PC-9 (cell line): ENCODE measurements at regions not wholly inside any gene's neighbourhood (a gene's known extent, or its start where the extent isn't known, plus 50 kb on each side); places are given as distances from the start of the nearest gene placed in this dataset.

Experiments used
- BruUV-seq: library from RNA; stranded (reverse); fragments of 400-500 nt; replicated peaks from 2 replicates; lab custom pipeline; 2021; lab: Mats Ljungman, UMichigan
- CTCF ChIA-PET: fragments of 300-600 bp; sonication (Branson Sonifier 250); formaldehyde crosslinking; loops from one replicate; lab custom pipeline; 2022; ENCODE audit warnings: antibody characterized with exemption; lab: Charles Lee
- POLR2A ChIA-PET: fragments of 300-600 bp; sonication (Branson Sonifier 250); formaldehyde crosslinking; loops from one replicate; lab custom pipeline; 2022; ENCODE audit warnings: antibody characterized with exemption; ENCODE audit not compliant: unreplicated experiment; lab: Charles Lee
- DNase-seq, 2 experiments: peaks; one replicate each; pipeline versions ENCODE4 v3.0.0 to v3.0.0-alpha.2; 2015 to 2022; ENCODE audit warnings: mixed read lengths in 1 of 2
- H2AFZ ChIP-seq: fragments of 200-600 bp; sonication (generic); 2 replicates; pipeline ENCODE4 v1.8.1; 2017; ENCODE audit warnings: antibody characterized with exemption
- H3F3A ChIP-seq: fragments of 200-600 bp; sonication (generic); 2 replicates; pipeline ENCODE4 v1.8.1; 2017; ENCODE audit warnings: antibody characterized with exemption, mild to moderate bottlenecking, low read depth; ENCODE audit not compliant: insufficient read depth
- H3K27ac ChIP-seq: fragments of 200-600 bp; sonication (generic); 2 replicates; pipeline ENCODE4 v1.6.1; 2016; ENCODE audit warnings: mixed run types
- H3K27me3 ChIP-seq: fragments of 200-600 bp; sonication (generic); 2 replicates; pipeline ENCODE4 v1.6.1; 2016; ENCODE audit warnings: low read depth, mixed run types; ENCODE audit not compliant: insufficient read depth
- H3K36me3 ChIP-seq: fragments of 200-600 bp; sonication (generic); 2 replicates; pipeline ENCODE4 v1.6.1; 2016; ENCODE audit warnings: low read depth, mixed run types
- H3K4me1 ChIP-seq: fragments of 200-600 bp; sonication (generic); replicated peaks from 2 replicates; pipeline ENCODE4 v1.6.1; 2016; ENCODE audit warnings: mixed run types; ENCODE audit not compliant: insufficient read depth
- H3K4me2 ChIP-seq: fragments of 200-600 bp; sonication (generic); 2 replicates; pipeline ENCODE4 v1.6.1; 2017; ENCODE audit warnings: mixed run types
- H3K4me3 ChIP-seq: fragments of 200-600 bp; sonication (generic); 2 replicates; pipeline ENCODE4 v1.6.1; 2016; ENCODE audit warnings: mixed run types
- H3K79me2 ChIP-seq: fragments of 200-600 bp; sonication (generic); 2 replicates; pipeline ENCODE4 v1.6.1; 2017; ENCODE audit warnings: low read depth, mixed run types
- H3K9me2 ChIP-seq: fragments of 200-600 bp; sonication (generic); 2 replicates; pipeline ENCODE4 v1.8.1; 2017; ENCODE audit warnings: mild to moderate bottlenecking; ENCODE audit not compliant: insufficient read depth
- H3K9me3 ChIP-seq: fragments of 200-600 bp; sonication (generic); 2 replicates; pipeline ENCODE4 v1.8.1; 2016; ENCODE audit warnings: low read depth; ENCODE audit not compliant: insufficient read depth
- H4K20me1 ChIP-seq: fragments of 200-600 bp; sonication (generic); 2 replicates; pipeline ENCODE4 v1.8.1; 2017; ENCODE audit not compliant: insufficient read depth
- EZH2 ChIP-seq: fragments of 200-600 bp; sonication (generic); IDR thresholded peaks from 2 replicates; pipeline ENCODE4 v1.8.0; 2017; ENCODE audit warnings: antibody characterized with exemption, low read depth
- intact Hi-C: fragments of 100-400 bp; cut with micrococcal nuclease; formaldehyde crosslinking; loops from one replicate; pipeline ENCODE4 v1.10.0; 2022; ENCODE audit not compliant: unreplicated experiment
- TF ChIP-seq, protein P1 (sequence below): fragments of 200-600 bp; sonication (generic); conservative IDR thresholded peaks from 2 replicates; pipeline ENCODE4 v1.6.1; 2017; ENCODE audit warnings: mixed run types, antibody characterized with exemption, mild to moderate bottlenecking, moderate library complexity

DNA sequence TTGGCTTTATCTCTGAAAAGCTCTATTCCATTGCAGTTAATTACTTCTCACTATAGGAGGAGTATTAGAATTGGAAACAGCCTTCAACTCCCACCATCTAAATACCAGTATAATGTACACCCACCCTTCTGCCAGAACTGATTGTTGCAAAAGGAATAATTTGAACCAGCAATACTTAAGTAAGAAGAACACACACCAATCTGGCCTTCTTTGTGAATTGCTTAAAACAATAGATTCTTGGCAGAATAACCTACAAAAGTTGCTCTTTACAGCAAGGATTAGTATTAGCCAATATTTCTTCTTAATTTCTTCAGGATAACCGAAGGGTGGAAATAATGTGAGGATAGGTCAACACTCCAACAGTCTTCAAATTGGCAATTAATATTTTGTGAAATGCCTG is 54.9 kb upstream of the ADAMTS5 start:
- TF ChIP-seq, protein P1, sequence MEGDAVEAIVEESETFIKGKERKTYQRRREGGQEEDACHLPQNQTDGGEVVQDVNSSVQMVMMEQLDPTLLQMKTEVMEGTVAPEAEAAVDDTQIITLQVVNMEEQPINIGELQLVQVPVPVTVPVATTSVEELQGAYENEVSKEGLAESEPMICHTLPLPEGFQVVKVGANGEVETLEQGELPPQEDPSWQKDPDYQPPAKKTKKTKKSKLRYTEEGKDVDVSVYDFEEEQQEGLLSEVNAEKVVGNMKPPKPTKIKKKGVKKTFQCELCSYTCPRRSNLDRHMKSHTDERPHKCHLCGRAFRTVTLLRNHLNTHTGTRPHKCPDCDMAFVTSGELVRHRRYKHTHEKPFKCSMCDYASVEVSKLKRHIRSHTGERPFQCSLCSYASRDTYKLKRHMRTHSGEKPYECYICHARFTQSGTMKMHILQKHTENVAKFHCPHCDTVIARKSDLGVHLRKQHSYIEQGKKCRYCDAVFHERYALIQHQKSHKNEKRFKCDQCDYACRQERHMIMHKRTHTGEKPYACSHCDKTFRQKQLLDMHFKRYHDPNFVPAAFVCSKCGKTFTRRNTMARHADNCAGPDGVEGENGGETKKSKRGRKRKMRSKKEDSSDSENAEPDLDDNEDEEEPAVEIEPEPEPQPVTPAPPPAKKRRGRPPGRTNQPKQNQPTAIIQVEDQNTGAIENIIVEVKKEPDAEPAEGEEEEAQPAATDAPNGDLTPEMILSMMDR, result no peak
- TF ChIP-seq EZH2, result no peak
- H3K4me2 ChIP-seq, result no peak overlapping the region
- H2AFZ ChIP-seq, result no peak overlapping the region
- H3F3A ChIP-seq, result no peaks in the 10 kb centered on the region
- H3K4me1 ChIP-seq, result no peaks in the 10 kb centered on the region
- intact Hi-C loops, result no loop called here
- H3K27ac ChIP-seq, result no peak overlapping the region
- H3K9me2 ChIP-seq, result no peaks in the 10 kb centered on the region
- POLR2A ChIA-PET, result no interaction called here
- no peaks in the 10 kb centered on the region for H4K20me1 ChIP-seq
- H3K27me3 ChIP-seq, result no peaks in the 10 kb centered on the region
- H3K79me2 ChIP-seq, result no peaks in the 10 kb centered on the region
- no peaks in the 10 kb centered on the region for H3K9me3 ChIP-seq
- no peak overlapping the region for H3K4me3 ChIP-seq
- DNase-seq, result no peak
- H3K36me3 ChIP-seq, result no peaks in the 10 kb centered on the region
- CTCF ChIA-PET, result no interaction called here
- no TSS peak for BruUV-seq

DNA sequence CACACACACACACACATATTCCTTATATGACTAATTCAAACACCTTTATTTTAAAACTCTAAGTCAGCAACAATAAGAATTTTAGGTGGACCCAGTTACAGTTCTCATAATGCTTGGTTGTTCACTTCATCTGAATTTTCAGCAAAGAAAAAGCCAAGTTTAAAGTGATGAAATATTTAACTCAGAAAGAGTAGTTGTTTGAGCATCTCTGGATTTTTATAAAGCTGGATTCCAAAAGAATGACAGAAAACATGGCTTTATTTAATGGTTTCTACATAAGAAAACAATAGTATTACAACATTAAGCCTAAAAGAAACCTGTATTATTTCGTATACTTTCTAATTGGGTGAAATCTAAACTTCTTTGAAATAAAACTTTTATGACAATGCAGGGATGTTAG is 54.2 kb upstream of the ADAMTS5 start:
- Histone ChIP-seq H3K4me3 (no peak overlapping the region), H3K9me3 (no peaks in the 10 kb centered on the region), H3K4me2 (no peak overlapping the region), H3K79me2 (no peaks in the 10 kb centered on the region), H3K9me2 (no peaks in the 10 kb centered on the region), H3K27ac (no peak overlapping the region), H3K36me3 (no peaks in the 10 kb centered on the region), H4K20me1 (no peaks in the 10 kb centered on the region), H3K4me1 (no peaks in the 10 kb centered on the region), H2AFZ (no peak overlapping the region), H3K27me3 (no peaks in the 10 kb centered on the region), H3F3A (no peaks in the 10 kb centered on the region)
- POLR2A ChIA-PET, result no interaction called here
- BruUV-seq, result no TSS peak
- CTCF ChIA-PET, result no interaction called here
- intact Hi-C loops, result no loop called here
- TF ChIP-seq, protein P1, result no peak
- no peak for TF ChIP-seq EZH2
- no peak for DNase-seq

GRCh38 chr21:27017246-27017645 is 50.4 kb upstream of the ADAMTS5 start:
- Histone ChIP-seq H4K20me1 (no peaks in the 10 kb centered on the region), H3F3A (no peaks in the 10 kb centered on the region), H3K4me3 (no peak overlapping the region), H3K27me3 (no peaks in the 10 kb centered on the region), H2AFZ (no peak overlapping the region), H3K9me3 (no peaks in the 10 kb centered on the region), H3K36me3 (no peaks in the 10 kb centered on the region), H3K27ac (no peak overlapping the region), H3K79me2 (no peaks in the 10 kb centered on the region), H3K4me2 (no peak overlapping the region), H3K9me2 (no peaks in the 10 kb centered on the region), H3K4me1 (no peaks in the 10 kb centered on the region)
- TF ChIP-seq EZH2, result no peak
- TF ChIP-seq, protein P1, result no peak
- CTCF ChIA-PET, result no interaction called here
- DNase-seq, result no peak
- POLR2A ChIA-PET, result no interaction called here
- no TSS peak for BruUV-seq
- intact Hi-C loops, result no loop called here
